ENCODE measurements at regions not wholly inside any gene's neighbourhood (a gene's known extent, or its start where the extent isn't known, plus 50 kb on each side); places are given as distances from the start of the nearest gene placed in this dataset.

DNA sequence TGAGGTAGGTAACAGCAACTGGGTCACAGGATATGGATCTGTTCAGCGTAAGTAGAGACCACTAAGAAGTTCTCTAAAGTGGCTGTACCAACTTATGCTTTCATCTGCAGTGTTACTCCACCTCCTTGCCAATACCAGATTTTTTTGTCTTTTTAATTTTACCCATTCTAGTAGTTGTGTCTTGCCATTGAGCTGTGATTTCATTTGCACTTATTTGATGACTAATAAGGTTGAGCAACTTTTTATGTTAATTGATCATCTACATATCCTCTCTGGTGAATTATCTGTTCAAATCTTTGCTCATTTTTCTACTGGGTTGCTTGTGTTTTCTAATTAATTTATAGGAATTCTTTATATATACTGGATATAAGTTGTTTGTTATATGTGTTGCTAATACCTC lies 82.9 kb downstream of the OGFRL1 start:
- TF ChIP-seq CTCF (IDR thresholded peaks at IDR 0.05) (no peak), EP300 (IDR thresholded peaks at IDR 0.05) (no peak)
